Mesendoderm (in vitro differentiated cells): ENCODE measurements at regions not wholly inside any gene's neighbourhood (a gene's known extent, or its start where the extent isn't known, plus 50 kb on each side); places are given as distances from the start of the nearest gene placed in this dataset.
A peak's percentile ranks its signal among the peaks of the same experiment; 100 is the strongest.

Experiments
- DNase-seq: peaks from one replicate; pipeline ENCODE4 v3.0.0; 2013
- H2AK5ac ChIP-seq: 2 replicates; pipeline ENCODE4 v1.6.1; 2013; ENCODE audit warnings: low read length, inconsistent platforms
- H2BK120ac ChIP-seq: 2 replicates; pipeline ENCODE4 v1.6.1; 2013; ENCODE audit warnings: low read depth, mild to moderate bottlenecking, low read length, moderate library complexity, mixed read lengths
- H2BK15ac ChIP-seq: replicated peaks from 2 replicates; pipeline ENCODE4 v1.6.1; 2013; ENCODE audit warnings: low read depth, mild to moderate bottlenecking, moderate library complexity
- H2BK5ac ChIP-seq: 2 replicates; pipeline ENCODE4 v1.6.1; 2013; ENCODE audit warnings: low read length, inconsistent platforms
- H3K18ac ChIP-seq: 2 replicates; pipeline ENCODE4 v1.6.1; 2013; ENCODE audit warnings: mild to moderate bottlenecking, low read length, mixed read lengths
- H3K23ac ChIP-seq: one replicate; pipeline ENCODE4 v1.6.1; 2013; ENCODE audit warnings: low read length
- H3K27ac ChIP-seq: 2 replicates; pipeline ENCODE4 v1.5.1; 2013; ENCODE audit warnings: low read depth, mild to moderate bottlenecking, inconsistent platforms, low read length, moderate library complexity
- H3K27me3 ChIP-seq: 2 replicates; pipeline ENCODE4 v1.6.1; 2013; ENCODE audit warnings: low read length, control low read depth, mild to moderate bottlenecking, inconsistent platforms; ENCODE audit not compliant: insufficient read depth, poor library complexity
- H3K36me3 ChIP-seq: 2 replicates; pipeline ENCODE4 v1.6.1; 2013; ENCODE audit warnings: low read length, inconsistent platforms; ENCODE audit not compliant: control insufficient read depth, insufficient read depth
- H3K4ac ChIP-seq: one replicate; pipeline ENCODE4 v1.6.1; 2013; ENCODE audit warnings: low read depth, mild to moderate bottlenecking, low read length, moderate library complexity
- H3K4me1 ChIP-seq: 2 replicates; pipeline ENCODE4 v1.6.1; 2013; ENCODE audit warnings: low read depth, low read length, inconsistent platforms; ENCODE audit not compliant: control insufficient read depth
- H3K4me2 ChIP-seq: 2 replicates; pipeline ENCODE4 v1.6.1; 2013; ENCODE audit warnings: low read length
- H3K4me3 ChIP-seq: 2 replicates; pipeline ENCODE4 v1.5.1; 2013; ENCODE audit warnings: mild to moderate bottlenecking, low read length
- H3K56ac ChIP-seq: one replicate; pipeline ENCODE4 v1.6.1; 2013; ENCODE audit warnings: low read length
- H3K79me1 ChIP-seq: 2 replicates; pipeline ENCODE4 v1.6.1; 2013; ENCODE audit warnings: low read length, inconsistent platforms
- H3K79me2 ChIP-seq: 2 replicates; pipeline ENCODE4 v1.6.1; 2013; ENCODE audit warnings: mild to moderate bottlenecking, low read length; ENCODE audit not compliant: control insufficient read depth, insufficient read depth
- H3K9ac ChIP-seq: 2 replicates; pipeline ENCODE4 v1.6.1; 2013; ENCODE audit warnings: low read length, inconsistent platforms
- H4K5ac ChIP-seq: one replicate; pipeline ENCODE4 v1.6.1; 2013; ENCODE audit warnings: low read length
- H4K8ac ChIP-seq: one replicate; pipeline ENCODE4 v1.6.1; 2013; ENCODE audit warnings: low read depth, mild to moderate bottlenecking, control low read depth, low read length, moderate library complexity
- WGBS: extraction: QIAGEN DNeasy Blood & Tissue Kit; methylation state at CpG from one replicate; pipeline ENCODE4 v1.1.7; 2013; ENCODE audit warnings: low lambda C conversion rate, missing lambda C conversion rate; ENCODE audit not compliant: insufficient coverage; ENCODE audit errors: extremely low coverage; 5-methylcytosine and 5-hydroxymethylcytosine counted together

GRCh38 chr18:78296166-78296565 lies 683.5 kb upstream of the SALL3 start:
- Histone ChIP-seq H3K27me3 (no peaks in the 10 kb centered on the region), H2BK5ac (no peak overlapping the region)
- no CpG with 5 or more reads among the region's 13 CpGs for WGBS

DNA sequence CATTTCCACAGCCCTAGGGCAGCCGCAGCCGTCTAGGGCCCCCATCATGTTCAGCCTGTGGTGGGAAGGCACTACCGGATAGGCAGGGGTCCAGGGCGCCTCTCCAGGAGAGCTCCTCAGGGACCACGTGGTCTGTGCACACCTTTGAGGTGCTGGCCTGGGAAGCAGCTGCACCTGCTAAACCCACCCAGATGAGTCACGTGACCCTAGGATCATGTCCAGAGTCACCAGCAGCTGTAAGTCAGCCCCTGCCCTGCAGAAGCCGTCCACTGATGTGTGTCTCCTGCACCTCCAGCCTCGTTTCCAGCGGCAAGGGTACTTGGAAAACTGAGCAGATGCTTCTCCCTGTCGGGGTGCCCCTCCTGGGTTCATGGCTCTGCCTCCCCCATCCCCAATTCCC lies 682.6 kb upstream of the SALL3 start:
- no peaks in the 10 kb centered on the region for H3K27me3 ChIP-seq
- H3K4ac ChIP-seq = no peak overlapping the region
- no peak overlapping the region for H2BK120ac ChIP-seq
- H3K79me1 ChIP-seq = no peaks in the 10 kb centered on the region
- H3K9ac ChIP-seq = no peak overlapping the region
- H4K8ac ChIP-seq = no peak overlapping the region
- H3K4me3 ChIP-seq = no peak overlapping the region
- no peaks in the 10 kb centered on the region for H3K4me1 ChIP-seq
- no CpG with 5 or more reads among the region's 10 CpGs for WGBS
- H2AK5ac ChIP-seq = no peak overlapping the region
- no peak overlapping the region for H3K56ac ChIP-seq
- no peak overlapping the region for H4K5ac ChIP-seq
- H3K36me3 ChIP-seq = no peaks in the 10 kb centered on the region
- H2BK15ac ChIP-seq = no peak overlapping the region
- no peak overlapping the region for H3K27ac ChIP-seq
- no peak overlapping the region for H3K18ac ChIP-seq
- H3K23ac ChIP-seq = no peak overlapping the region
- no peak overlapping the region for H3K4me2 ChIP-seq
- no peak for DNase-seq
- no peaks in the 10 kb centered on the region for H3K79me2 ChIP-seq
- H2BK5ac ChIP-seq = no peak overlapping the region

More at GRCh38 chr18:78296166-78296565, 683.5 kb upstream of the SALL3 start:
- H3K4me3 ChIP-seq = no peak overlapping the region
- no peaks in the 10 kb centered on the region for H3K4me1 ChIP-seq
- no peak overlapping the region for H2AK5ac ChIP-seq
- H3K27ac ChIP-seq = no peak overlapping the region
- no peak for DNase-seq
- H3K9ac ChIP-seq = no peak overlapping the region
- H3K23ac ChIP-seq = no peak overlapping the region
- no peaks in the 10 kb centered on the region for H3K79me2 ChIP-seq
- H3K4me2 ChIP-seq = no peak overlapping the region
- no peak overlapping the region for H2BK15ac ChIP-seq
- no peak overlapping the region for H2BK120ac ChIP-seq
- no peak overlapping the region for H4K5ac ChIP-seq
- H3K79me1 ChIP-seq = no peaks in the 10 kb centered on the region
- no peak overlapping the region for H3K56ac ChIP-seq
- no peak overlapping the region for H3K4ac ChIP-seq
- H3K36me3 ChIP-seq = no peaks in the 10 kb centered on the region
- H3K18ac ChIP-seq = no peak overlapping the region
- no peak overlapping the region for H4K8ac ChIP-seq

- no peak overlapping the region for H3K27ac ChIP-seq
- no peak overlapping the region for H3K4me3 ChIP-seq
- H2AK5ac ChIP-seq = no peak overlapping the region
- no peaks in the 10 kb centered on the region for H3K79me1 ChIP-seq
- H4K8ac ChIP-seq = no peak overlapping the region
- no peak overlapping the region for H2BK120ac ChIP-seq
- no peaks in the 10 kb centered on the region for H3K27me3 ChIP-seq
- H2BK15ac ChIP-seq = no peak overlapping the region
- no peak overlapping the region for H4K5ac ChIP-seq
- DNase-seq = no peak
- H3K79me2 ChIP-seq = no peaks in the 10 kb centered on the region
- no peak overlapping the region for H2BK5ac ChIP-seq
- no peak overlapping the region for H3K18ac ChIP-seq
- no peak overlapping the region for H3K23ac ChIP-seq
- H3K4me2 ChIP-seq = no peak overlapping the region
- WGBS = no CpG with 5 or more reads among the region's 15 CpGs
- no peaks in the 10 kb centered on the region for H3K36me3 ChIP-seq
- H3K4me1 ChIP-seq = no peaks in the 10 kb centered on the region
- H3K56ac ChIP-seq = no peak overlapping the region
- H3K9ac ChIP-seq = no peak overlapping the region
- no peak overlapping the region for H3K4ac ChIP-seq
Observed at GRCh38 chr18:78303519-78304191, 676.0 kb upstream of the SALL3 start.

- H3K18ac ChIP-seq = no peak overlapping the region
- no peak overlapping the region for H2BK120ac ChIP-seq
- no peaks in the 10 kb centered on the region for H3K79me2 ChIP-seq
- no peak overlapping the region for H3K4me2 ChIP-seq
- no peak overlapping the region for H4K5ac ChIP-seq
- H3K27me3 ChIP-seq = no peaks in the 10 kb centered on the region
- no CpG with 5 or more reads among the region's 25 CpGs for WGBS
- no peak overlapping the region for H3K9ac ChIP-seq
- no peak overlapping the region for H3K27ac ChIP-seq
- no peak overlapping the region for H4K8ac ChIP-seq
- H3K23ac ChIP-seq = no peak overlapping the region
- no peak overlapping the region for H2AK5ac ChIP-seq
- no peaks in the 10 kb centered on the region for H3K4me1 ChIP-seq
- H3K4ac ChIP-seq = no peak overlapping the region
- H2BK15ac ChIP-seq = no peak overlapping the region
- H3K36me3 ChIP-seq = no peaks in the 10 kb centered on the region
- no peak overlapping the region for H2BK5ac ChIP-seq
- no peak overlapping the region for H3K4me3 ChIP-seq
- no peak for DNase-seq
- H3K56ac ChIP-seq = no peak overlapping the region
- no peaks in the 10 kb centered on the region for H3K79me1 ChIP-seq
Observed at GRCh38 chr18:78304192-78305164, 675.1 kb upstream of the SALL3 start.

DNA sequence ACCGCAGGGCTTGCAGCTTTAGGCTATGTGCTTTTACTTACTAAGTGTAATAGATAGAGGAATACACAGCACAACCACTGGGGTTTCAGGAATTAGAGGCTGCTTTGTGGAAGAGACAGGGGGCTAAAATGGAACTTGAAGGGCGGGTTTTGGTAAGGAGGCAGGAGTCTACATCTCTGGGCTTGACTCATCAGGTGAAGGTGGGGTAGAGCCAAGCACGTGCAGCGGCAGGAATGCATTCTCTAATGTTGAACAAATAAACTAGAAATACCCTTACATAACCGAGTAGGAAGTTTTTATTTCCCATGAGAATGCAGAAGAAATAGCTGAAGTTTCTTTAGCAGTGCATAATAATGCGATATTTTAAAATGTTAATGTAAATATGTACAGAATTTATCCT lies 673.8 kb upstream of the SALL3 start:
- Histone ChIP-seq H3K36me3 (no peaks in the 10 kb centered on the region), H2AK5ac (no peak overlapping the region), H4K5ac (no peak overlapping the region), H3K79me1 (no peaks in the 10 kb centered on the region), H3K27ac (no peak overlapping the region), H3K23ac (no peak overlapping the region), H4K8ac (no peak overlapping the region), H3K79me2 (no peaks in the 10 kb centered on the region), H3K18ac (no peak overlapping the region), H3K9ac (no peak overlapping the region), H2BK120ac (no peak overlapping the region), H3K27me3 (no peaks in the 10 kb centered on the region), H2BK5ac (no peak overlapping the region), H3K4ac (no peak overlapping the region), H3K4me3 (no peak overlapping the region), H2BK15ac (no peak overlapping the region), H3K56ac (no peak overlapping the region), H3K4me1 (no peaks in the 10 kb centered on the region), H3K4me2 (no peak overlapping the region)
- peak; percentile 3 for DNase-seq
- WGBS = 100% methylated on average over 1 of the region's 6 CpGs
